GM19467 (cell line): ENCODE measurements at regions not wholly inside any gene's neighbourhood (a gene's known extent, or its start where the extent isn't known, plus 50 kb on each side); places are given as distances from the start of the nearest gene placed in this dataset.

Experiments
- ATAC-seq: cut with Tn5 transposase; IDR thresholded peaks from one replicate; pipeline ENCODE4 v1.9.1; 2021; ENCODE audit warnings: mild to moderate bottlenecking, moderate library complexity; ENCODE audit not compliant: unreplicated experiment

GRCh38 chr3:189041482-189042090 is 130.2 kb upstream of the TPRG1 start:
- ATAC-seq = peak; percentile 96

- ATAC-seq = no peak
These were observed 128.9 kb upstream of the TPRG1 start for GRCh38 chr3:189042832-189043231.

- ATAC-seq = no peak
These were observed 122.1 kb upstream of the TPRG1 start for GRCh38 chr3:189049458-189050236.

GRCh38 chr3:189053322-189053721 is 118.4 kb upstream of the TPRG1 start:
- ATAC-seq = no peak

GRCh38 chr3:189056646-189057335 is 115.0 kb upstream of the TPRG1 start:
- no peak for ATAC-seq

GRCh38 chr3:189057369-189057768 is 114.4 kb upstream of the TPRG1 start:
- no peak for ATAC-seq

- ATAC-seq = no peak
These were observed 113.7 kb upstream of the TPRG1 start for GRCh38 chr3:189058071-189058470.

- ATAC-seq = no peak
These were observed 100.8 kb upstream of the TPRG1 start for GRCh38 chr3:189070965-189071364.

- no peak for ATAC-seq
These were observed 100.3 kb upstream of the TPRG1 start for GRCh38 chr3:189071446-189071845.

- ATAC-seq = no peak
These were observed 95.3 kb upstream of the TPRG1 start for GRCh38 chr3:189076449-189076848.

- ATAC-seq = no peak
These were observed 91.0 kb upstream of the TPRG1 start for GRCh38 chr3:189080745-189081144.

GRCh38 chr3:189082666-189083427 is 88.9 kb upstream of the TPRG1 start:
- ATAC-seq = no peak

GRCh38 chr3:189084620-189085019 is 87.2 kb upstream of the TPRG1 start:
- no peak for ATAC-seq

GRCh38 chr3:189092547-189092946 is 79.2 kb upstream of the TPRG1 start:
- no peak for ATAC-seq

- ATAC-seq = no peak
These were observed 77.2 kb upstream of the TPRG1 start for GRCh38 chr3:189094539-189094938.

- no peak for ATAC-seq
These were observed 75.7 kb upstream of the TPRG1 start for GRCh38 chr3:189096092-189096491.

- no peak for ATAC-seq
These were observed 72.7 kb upstream of the TPRG1 start for GRCh38 chr3:189099031-189099471.

GRCh38 chr3:189099505-189100290 is 72.1 kb upstream of the TPRG1 start:
- no peak for ATAC-seq

GRCh38 chr3:189100866-189101265 is 70.9 kb upstream of the TPRG1 start:
- no peak for ATAC-seq

- ATAC-seq = no peak
These were observed 70.2 kb upstream of the TPRG1 start for GRCh38 chr3:189101594-189101993.
